Hematopoietic multipotent progenitor cell treated with erythropoietin and hydrocortisone succinate and interleukin-3 and kit ligand, for 17 days (in vitro differentiated cells): ENCODE measurements at regions not wholly inside any gene's neighbourhood (a gene's known extent, or its start where the extent isn't known, plus 50 kb on each side); places are given as distances from the start of the nearest gene placed in this dataset.

Experiments used
- DNase-seq: peaks from one replicate; pipeline ENCODE4 v3.0.0-alpha.2; 2015; ENCODE audit warnings: low spot score

- DNase-seq: no peak
These were observed 1662.6 kb upstream of the SEL1L start for GRCh38 chr14:83196236-83196635.

- no peak for DNase-seq
These were observed 1663.6 kb upstream of the SEL1L start for GRCh38 chr14:83197271-83197670.

- no peak for DNase-seq
These were observed 1673.9 kb upstream of the SEL1L start for GRCh38 chr14:83207550-83207949.

- DNase-seq: no peak
These were observed 1674.7 kb upstream of the SEL1L start for GRCh38 chr14:83208341-83208740.

GRCh38 chr14:83217492-83217891 lies 1683.8 kb upstream of the SEL1L start:
- DNase-seq: no peak

GRCh38 chr14:83247924-83248639 lies 1714.4 kb upstream of the SEL1L start:
- no peak for DNase-seq

- DNase-seq: no peak
These were observed 1717.7 kb upstream of the SEL1L start for GRCh38 chr14:83251402-83251801.

- no peak for DNase-seq
These were observed 1720.2 kb upstream of the SEL1L start for GRCh38 chr14:83253870-83254269.

GRCh38 chr14:83255015-83255726 lies 1721.5 kb upstream of the SEL1L start:
- DNase-seq: no peak

GRCh38 chr14:83255727-83256090 lies 1722.1 kb upstream of the SEL1L start:
- DNase-seq: no peak

GRCh38 chr14:83257466-83258439 lies 1724.1 kb upstream of the SEL1L start:
- DNase-seq: no peak

GRCh38 chr14:83260751-83261150 lies 1727.1 kb upstream of the SEL1L start:
- no peak for DNase-seq

- no peak for DNase-seq
These were observed 1735.9 kb upstream of the SEL1L start for GRCh38 chr14:83269583-83269982.

GRCh38 chr14:83271663-83272062 lies 1738.0 kb upstream of the SEL1L start:
- no peak for DNase-seq

GRCh38 chr14:83280719-83281118 lies 1747.1 kb upstream of the SEL1L start:
- DNase-seq: no peak

- no peak for DNase-seq
These were observed 1749.1 kb upstream of the SEL1L start for GRCh38 chr14:83282706-83283105.

GRCh38 chr14:83287300-83287699 lies 1753.6 kb upstream of the SEL1L start:
- DNase-seq: no peak

GRCh38 chr14:83289390-83289789 lies 1755.7 kb upstream of the SEL1L start:
- no peak for DNase-seq

- DNase-seq: no peak
These were observed 1756.2 kb upstream of the SEL1L start for GRCh38 chr14:83289896-83290295.

GRCh38 chr14:83290447-83290846 lies 1756.8 kb upstream of the SEL1L start:
- DNase-seq: no peak

- no peak for DNase-seq
These were observed 1758.1 kb upstream of the SEL1L start for GRCh38 chr14:83291714-83292113.

- no peak for DNase-seq
These were observed 1761.3 kb upstream of the SEL1L start for GRCh38 chr14:83294941-83295340.

GRCh38 chr14:83297361-83297760 lies 1763.7 kb upstream of the SEL1L start:
- no peak for DNase-seq
